DND-41 (cell line): ENCODE measurements at regions not wholly inside any gene's neighbourhood (a gene's known extent, or its start where the extent isn't known, plus 50 kb on each side); places are given as distances from the start of the nearest gene placed in this dataset.

ENCODE experiments used
- EZH2 ChIP-seq: IDR thresholded peaks from 3 replicates; pipeline ENCODE4 v1.6.1; 2012; ENCODE audit warnings: borderline replicate concordance, low read depth, mild to moderate bottlenecking, moderate library complexity, low read length, inconsistent platforms; ENCODE audit not compliant: severe bottlenecking
- TF ChIP-seq, protein P1 (sequence below): IDR thresholded peaks from 2 replicates; pipeline ENCODE4 v1.5.1; 2012; ENCODE audit warnings: borderline replicate concordance, low read length, moderate library complexity, mild to moderate bottlenecking; ENCODE audit not compliant: poor library complexity, severe bottlenecking; ENCODE audit errors: extremely low read depth

DNA sequence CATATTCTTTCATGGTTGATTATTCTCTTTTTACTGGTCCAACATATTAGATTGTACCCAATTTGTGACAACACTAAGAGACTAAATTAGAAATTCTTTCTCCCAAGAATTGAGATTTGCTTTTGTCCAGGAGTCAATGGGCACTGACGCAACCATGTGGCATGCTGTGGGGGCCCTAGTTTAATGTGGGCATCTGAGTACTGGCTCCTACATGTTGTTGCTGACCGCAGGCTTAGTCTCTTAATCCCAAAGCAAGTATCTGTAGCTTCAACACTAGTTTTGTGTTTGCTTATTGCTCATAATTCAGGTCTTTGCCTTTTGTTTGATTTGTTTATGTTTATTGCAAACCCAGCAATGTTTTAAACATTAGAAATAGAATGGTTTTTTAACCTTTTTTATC, 263.4 kb upstream of the NDST4 start:
- TF ChIP-seq, protein P1, sequence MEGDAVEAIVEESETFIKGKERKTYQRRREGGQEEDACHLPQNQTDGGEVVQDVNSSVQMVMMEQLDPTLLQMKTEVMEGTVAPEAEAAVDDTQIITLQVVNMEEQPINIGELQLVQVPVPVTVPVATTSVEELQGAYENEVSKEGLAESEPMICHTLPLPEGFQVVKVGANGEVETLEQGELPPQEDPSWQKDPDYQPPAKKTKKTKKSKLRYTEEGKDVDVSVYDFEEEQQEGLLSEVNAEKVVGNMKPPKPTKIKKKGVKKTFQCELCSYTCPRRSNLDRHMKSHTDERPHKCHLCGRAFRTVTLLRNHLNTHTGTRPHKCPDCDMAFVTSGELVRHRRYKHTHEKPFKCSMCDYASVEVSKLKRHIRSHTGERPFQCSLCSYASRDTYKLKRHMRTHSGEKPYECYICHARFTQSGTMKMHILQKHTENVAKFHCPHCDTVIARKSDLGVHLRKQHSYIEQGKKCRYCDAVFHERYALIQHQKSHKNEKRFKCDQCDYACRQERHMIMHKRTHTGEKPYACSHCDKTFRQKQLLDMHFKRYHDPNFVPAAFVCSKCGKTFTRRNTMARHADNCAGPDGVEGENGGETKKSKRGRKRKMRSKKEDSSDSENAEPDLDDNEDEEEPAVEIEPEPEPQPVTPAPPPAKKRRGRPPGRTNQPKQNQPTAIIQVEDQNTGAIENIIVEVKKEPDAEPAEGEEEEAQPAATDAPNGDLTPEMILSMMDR: no peak
- TF ChIP-seq EZH2: no peak
